ENCODE measurements at regions not wholly inside any gene's neighbourhood (a gene's known extent, or its start where the extent isn't known, plus 50 kb on each side); places are given as distances from the start of the nearest gene placed in this dataset.

- Histone ChIP-seq H3K9ac (ENCODE audit: low read depth, low read length) (no peak overlapping the region), H3K4me1 (ENCODE audit: control insufficient read depth, insufficient read depth, low read length) (no peaks in the 10 kb centered on the region), H3K36me3 (ENCODE audit: insufficient read depth, low read length) (no peaks in the 10 kb centered on the region), H3K27me3 (ENCODE audit: control insufficient read depth, insufficient read depth, low read length) (no peaks in the 10 kb centered on the region), H3K4me2 (ENCODE audit: low read length) (no peak overlapping the region), H3K9me3 (replicated peaks; ENCODE audit: low read length) (no peaks in the 10 kb centered on the region), H3K4me3 (ENCODE audit: low read length) (no peak overlapping the region)
Observed at GRCh38 chr6:111959766-111960165, 86.5 kb upstream of the FYN start.

DNA sequence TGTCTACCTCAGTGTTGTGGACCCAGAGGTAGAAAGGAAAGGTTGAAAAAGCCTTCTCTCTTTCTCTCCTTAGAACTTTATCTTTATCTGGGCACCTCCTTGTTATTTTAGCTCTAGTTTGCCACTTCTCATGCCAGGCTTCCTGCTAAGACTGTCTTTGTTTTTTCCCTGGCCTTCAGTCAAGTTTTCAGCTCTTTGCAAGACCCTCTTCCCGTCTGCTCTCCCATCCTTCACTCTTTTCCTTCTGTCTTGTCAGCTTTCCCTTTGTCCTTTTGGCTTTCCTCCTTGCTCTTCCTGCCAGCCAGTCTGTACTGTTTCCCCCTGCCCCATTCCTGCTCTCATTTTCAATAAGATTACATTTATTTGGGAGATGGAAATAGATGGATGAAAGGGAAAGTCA, 86.8 kb upstream of the CCN6 start:
- Histone ChIP-seq H3K4me2 (ENCODE audit: low read length) (no peak overlapping the region), H3K4me1 (ENCODE audit: control insufficient read depth, insufficient read depth, low read length) (peaks cover 12% of the 10 kb centered on the region), H3K36me3 (ENCODE audit: insufficient read depth, low read length) (no peaks in the 10 kb centered on the region), H3K9ac (ENCODE audit: low read depth, low read length) (no peak overlapping the region), H3K27me3 (ENCODE audit: control insufficient read depth, insufficient read depth, low read length) (no peaks in the 10 kb centered on the region), H3K4me3 (ENCODE audit: low read length) (no peak overlapping the region), H3K9me3 (replicated peaks; ENCODE audit: low read length) (no peaks in the 10 kb centered on the region)

GRCh38 chr6:111970426-111970825, 83.5 kb upstream of the CCN6 start:
- Histone ChIP-seq H3K4me1 (ENCODE audit: control insufficient read depth, insufficient read depth, low read length) (peaks cover 33% of the 10 kb centered on the region), H3K4me3 (ENCODE audit: low read length) (no peak overlapping the region), H3K4me2 (ENCODE audit: low read length) (no peak overlapping the region), H3K36me3 (ENCODE audit: insufficient read depth, low read length) (no peaks in the 10 kb centered on the region), H3K27me3 (ENCODE audit: control insufficient read depth, insufficient read depth, low read length) (no peaks in the 10 kb centered on the region), H3K9me3 (replicated peaks; ENCODE audit: low read length) (no peaks in the 10 kb centered on the region), H3K9ac (ENCODE audit: low read depth, low read length) (no peak overlapping the region)

- Histone ChIP-seq H3K9me3 (replicated peaks; ENCODE audit: low read length) (no peaks in the 10 kb centered on the region), H3K27me3 (ENCODE audit: control insufficient read depth, insufficient read depth, low read length) (no peaks in the 10 kb centered on the region), H3K4me1 (ENCODE audit: control insufficient read depth, insufficient read depth, low read length) (peaks cover 36% of the 10 kb centered on the region), H3K9ac (ENCODE audit: low read depth, low read length) (no peak overlapping the region), H3K4me2 (ENCODE audit: low read length) (no peak overlapping the region), H3K36me3 (ENCODE audit: insufficient read depth, low read length) (no peaks in the 10 kb centered on the region), H3K4me3 (ENCODE audit: low read length) (no peak overlapping the region)
Observed at GRCh38 chr6:111971181-111971841, 82.6 kb upstream of the CCN6 start.

DNA sequence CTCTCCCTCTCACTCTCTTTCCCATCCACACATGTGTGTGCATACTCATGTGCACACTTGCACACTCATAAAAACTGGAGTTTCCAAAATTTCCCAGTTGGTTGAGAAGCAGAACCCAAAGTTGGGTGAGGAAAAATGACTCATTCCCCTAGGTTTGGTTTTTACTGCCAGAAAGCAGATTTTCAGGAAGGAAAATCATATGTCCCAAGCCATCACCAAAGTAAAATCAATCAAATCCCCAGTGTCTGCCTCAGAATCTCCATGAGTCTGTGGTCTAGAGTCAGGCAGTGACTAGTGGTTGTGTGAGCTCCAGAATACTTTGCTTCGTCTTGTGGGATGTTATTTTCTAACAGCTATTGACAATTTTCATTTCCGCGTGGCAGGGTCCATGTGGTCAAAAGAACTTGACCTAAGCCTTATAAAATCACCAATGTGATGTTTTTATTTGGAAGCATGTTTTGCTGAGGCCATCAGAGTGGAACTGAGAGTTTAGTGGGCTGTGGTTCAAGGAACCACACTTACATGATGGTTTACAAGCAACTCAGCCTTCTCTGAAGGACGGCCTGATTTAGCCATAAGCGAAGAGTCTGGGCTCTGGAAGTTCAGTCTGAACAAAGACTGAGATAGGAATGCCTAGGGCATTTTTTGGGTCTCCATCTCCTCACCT, 81.9 kb upstream of the CCN6 start:
- H3K36me3 ChIP-seq (ENCODE audit: insufficient read depth, low read length), result no peaks in the 10 kb centered on the region
- H3K4me3 ChIP-seq (ENCODE audit: low read length), result no peak overlapping the region
- no peaks in the 10 kb centered on the region for H3K27me3 ChIP-seq (ENCODE audit: control insufficient read depth, insufficient read depth, low read length)
- H3K4me1 ChIP-seq (ENCODE audit: control insufficient read depth, insufficient read depth, low read length), result peaks cover 36% of the 10 kb centered on the region
- peak overlapping the region; percentile 74 for H3K4me2 ChIP-seq (ENCODE audit: low read length)
- peak overlapping the region; percentile 87 for H3K9ac ChIP-seq (ENCODE audit: low read depth, low read length)
- H3K9me3 ChIP-seq (replicated peaks; ENCODE audit: low read length), result no peaks in the 10 kb centered on the region

DNA sequence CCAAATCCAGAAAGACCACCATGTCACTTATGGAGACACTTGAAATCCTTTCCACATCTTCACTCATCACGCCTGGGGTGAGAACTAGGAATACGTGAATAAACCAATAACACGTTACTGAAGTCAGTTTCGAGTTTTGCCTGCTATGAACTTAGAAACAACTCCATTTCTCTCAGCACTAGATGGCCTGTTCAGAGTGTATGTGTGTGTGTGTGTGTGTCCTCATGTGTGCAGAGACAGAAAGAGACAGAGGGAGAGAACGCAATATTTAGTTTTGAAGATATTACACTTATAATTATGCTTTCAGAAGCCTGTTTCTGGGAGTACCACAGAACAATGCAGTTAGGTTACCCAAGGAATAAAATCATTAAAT, 81.2 kb upstream of the CCN6 start:
- H3K36me3 ChIP-seq (ENCODE audit: insufficient read depth, low read length), result no peaks in the 10 kb centered on the region
- no peaks in the 10 kb centered on the region for H3K27me3 ChIP-seq (ENCODE audit: control insufficient read depth, insufficient read depth, low read length)
- peak overlapping the region; percentile 20 for H3K4me3 ChIP-seq (ENCODE audit: low read length)
- H3K9me3 ChIP-seq (replicated peaks; ENCODE audit: low read length), result no peaks in the 10 kb centered on the region
- H3K9ac ChIP-seq (ENCODE audit: low read depth, low read length), result peak overlapping the region; percentile 87
- peak overlapping the region; percentile 74 for H3K4me2 ChIP-seq (ENCODE audit: low read length)
- H3K4me1 ChIP-seq (ENCODE audit: control insufficient read depth, insufficient read depth, low read length), result peaks cover 36% of the 10 kb centered on the region

- H3K4me2 ChIP-seq (ENCODE audit: low read length), result peak overlapping the region; percentile 74
- peak overlapping the region; percentile 87 for H3K9ac ChIP-seq (ENCODE audit: low read depth, low read length)
- H3K4me1 ChIP-seq (ENCODE audit: control insufficient read depth, insufficient read depth, low read length), result peaks cover 36% of the 10 kb centered on the region
- no peaks in the 10 kb centered on the region for H3K9me3 ChIP-seq (replicated peaks; ENCODE audit: low read length)
- H3K4me3 ChIP-seq (ENCODE audit: low read length), result peak overlapping the region; percentile 53
- H3K36me3 ChIP-seq (ENCODE audit: insufficient read depth, low read length), result no peaks in the 10 kb centered on the region
- H3K27me3 ChIP-seq (ENCODE audit: control insufficient read depth, insufficient read depth, low read length), result no peaks in the 10 kb centered on the region
Observed at GRCh38 chr6:111973118-111973761, 80.7 kb upstream of the CCN6 start.

GRCh38 chr6:111973927-111974639, 79.8 kb upstream of the CCN6 start:
- Histone ChIP-seq H3K4me1 (ENCODE audit: control insufficient read depth, insufficient read depth, low read length) (peaks cover 41% of the 10 kb centered on the region), H3K27me3 (ENCODE audit: control insufficient read depth, insufficient read depth, low read length) (no peaks in the 10 kb centered on the region), H3K4me3 (ENCODE audit: low read length) (peak overlapping the region; percentile 53), H3K9me3 (replicated peaks; ENCODE audit: low read length) (no peaks in the 10 kb centered on the region), H3K9ac (ENCODE audit: low read depth, low read length) (peak overlapping the region; percentile 87), H3K4me2 (ENCODE audit: low read length) (peak overlapping the region; percentile 74), H3K36me3 (ENCODE audit: insufficient read depth, low read length) (no peaks in the 10 kb centered on the region)

DNA sequence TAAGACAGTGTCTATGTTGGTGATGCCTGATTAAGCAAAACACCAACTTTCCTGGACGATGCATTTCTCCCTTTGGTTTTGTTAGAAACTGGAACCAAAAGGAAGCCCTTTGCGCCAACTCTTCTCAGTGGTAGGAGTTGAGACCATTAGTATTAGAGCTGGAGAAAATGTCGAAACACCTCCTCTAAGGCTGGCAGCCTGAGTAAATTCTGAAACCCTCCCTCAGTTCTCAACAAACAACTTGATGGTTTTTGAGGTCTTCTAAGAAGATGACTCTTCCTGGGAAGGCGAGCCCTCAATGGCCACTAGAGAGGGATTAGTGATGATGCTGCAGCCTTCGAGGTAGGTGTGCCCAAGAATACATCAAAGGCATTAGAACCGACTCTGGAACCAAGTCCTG, 78.4 kb upstream of the CCN6 start:
- no peaks in the 10 kb centered on the region for H3K36me3 ChIP-seq (ENCODE audit: insufficient read depth, low read length)
- no peak overlapping the region for H3K4me3 ChIP-seq (ENCODE audit: low read length)
- peaks cover 53% of the 10 kb centered on the region for H3K4me1 ChIP-seq (ENCODE audit: control insufficient read depth, insufficient read depth, low read length)
- H3K4me2 ChIP-seq (ENCODE audit: low read length), result no peak overlapping the region
- no peak overlapping the region for H3K9ac ChIP-seq (ENCODE audit: low read depth, low read length)
- H3K9me3 ChIP-seq (replicated peaks; ENCODE audit: low read length), result no peaks in the 10 kb centered on the region
- no peaks in the 10 kb centered on the region for H3K27me3 ChIP-seq (ENCODE audit: control insufficient read depth, insufficient read depth, low read length)

GRCh38 chr6:111976139-111976538, 77.8 kb upstream of the CCN6 start:
- Histone ChIP-seq H3K4me1 (ENCODE audit: control insufficient read depth, insufficient read depth, low read length) (peaks cover 57% of the 10 kb centered on the region), H3K36me3 (ENCODE audit: insufficient read depth, low read length) (no peaks in the 10 kb centered on the region), H3K27me3 (ENCODE audit: control insufficient read depth, insufficient read depth, low read length) (no peaks in the 10 kb centered on the region), H3K9ac (ENCODE audit: low read depth, low read length) (no peak overlapping the region), H3K4me2 (ENCODE audit: low read length) (no peak overlapping the region), H3K9me3 (replicated peaks; ENCODE audit: low read length) (no peaks in the 10 kb centered on the region), H3K4me3 (ENCODE audit: low read length) (no peak overlapping the region)

- no peak overlapping the region for H3K4me3 ChIP-seq (ENCODE audit: low read length)
- H3K27me3 ChIP-seq (ENCODE audit: control insufficient read depth, insufficient read depth, low read length), result no peaks in the 10 kb centered on the region
- no peaks in the 10 kb centered on the region for H3K36me3 ChIP-seq (ENCODE audit: insufficient read depth, low read length)
- H3K9ac ChIP-seq (ENCODE audit: low read depth, low read length), result no peak overlapping the region
- no peak overlapping the region for H3K4me2 ChIP-seq (ENCODE audit: low read length)
- peaks cover 40% of the 10 kb centered on the region for H3K4me1 ChIP-seq (ENCODE audit: control insufficient read depth, insufficient read depth, low read length)
- no peaks in the 10 kb centered on the region for H3K9me3 ChIP-seq (replicated peaks; ENCODE audit: low read length)
Observed at GRCh38 chr6:111978532-111979149, 75.3 kb upstream of the CCN6 start.

Measured in skeletal muscle satellite cell (primary cell).